ENCODE measurements at regions not wholly inside any gene's neighbourhood (a gene's known extent, or its start where the extent isn't known, plus 50 kb on each side); places are given as distances from the start of the nearest gene placed in this dataset.

DNA sequence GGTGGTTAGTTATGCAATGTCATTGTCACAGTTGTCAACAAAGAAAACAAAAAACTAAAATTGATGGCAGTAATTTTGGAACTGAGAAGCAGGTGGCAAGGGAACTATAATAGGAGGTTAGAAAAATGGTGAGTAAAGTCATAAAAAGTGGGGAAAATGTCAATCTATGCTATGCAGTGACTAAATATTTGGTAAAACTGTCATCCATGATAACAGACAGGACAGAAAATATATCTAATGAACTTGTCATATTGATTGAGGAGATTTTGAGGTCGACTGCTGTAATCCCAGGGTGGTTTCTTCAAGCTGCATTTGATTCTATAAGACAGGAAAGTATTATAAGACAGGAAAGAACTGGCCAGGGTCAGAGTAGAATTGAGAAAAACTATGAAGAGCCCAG is 998.4 kb downstream of the IGSF11 start:
- TF ChIP-seq CTCF (IDR thresholded peaks at IDR 0.05; ENCODE audit: extremely low read depth, missing control alignments), result no peak
- DNase-seq (ENCODE audit: low spot score), result no peak

DNA sequence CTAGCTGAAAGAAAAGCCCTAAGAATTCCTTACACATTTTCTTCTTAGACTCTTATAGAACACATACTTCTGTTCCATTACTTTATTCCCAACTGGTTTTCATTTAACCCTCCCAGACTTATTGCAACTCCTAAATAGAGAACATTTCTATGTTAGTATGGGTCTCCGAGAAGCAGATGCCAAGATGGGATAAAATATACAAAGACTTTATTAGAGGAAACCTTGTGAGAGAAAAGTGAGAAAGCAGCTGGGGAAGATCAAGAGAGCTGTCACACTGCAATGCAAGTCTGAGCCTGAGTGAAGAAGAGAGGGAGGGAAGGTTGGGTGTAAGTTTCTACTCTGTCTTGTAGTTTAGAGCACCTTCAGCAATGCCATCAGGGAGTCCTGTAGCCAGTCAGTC is 979.3 kb downstream of the IGSF11 start:
- TF ChIP-seq CTCF (IDR thresholded peaks at IDR 0.05; ENCODE audit: extremely low read depth, missing control alignments), result no peak
- DNase-seq (ENCODE audit: low spot score), result no peak

- DNase-seq (ENCODE audit: low spot score), result no peak
- TF ChIP-seq CTCF (IDR thresholded peaks at IDR 0.05; ENCODE audit: extremely low read depth, missing control alignments), result no peak
Observed at GRCh38 chr3:118057086-118057485, 977.6 kb downstream of the IGSF11 start.

- no peak for DNase-seq (ENCODE audit: low spot score)
- TF ChIP-seq CTCF (IDR thresholded peaks at IDR 0.05; ENCODE audit: extremely low read depth, missing control alignments), result no peak
Observed at GRCh38 chr3:118059096-118059495, 975.5 kb downstream of the IGSF11 start.

DNA sequence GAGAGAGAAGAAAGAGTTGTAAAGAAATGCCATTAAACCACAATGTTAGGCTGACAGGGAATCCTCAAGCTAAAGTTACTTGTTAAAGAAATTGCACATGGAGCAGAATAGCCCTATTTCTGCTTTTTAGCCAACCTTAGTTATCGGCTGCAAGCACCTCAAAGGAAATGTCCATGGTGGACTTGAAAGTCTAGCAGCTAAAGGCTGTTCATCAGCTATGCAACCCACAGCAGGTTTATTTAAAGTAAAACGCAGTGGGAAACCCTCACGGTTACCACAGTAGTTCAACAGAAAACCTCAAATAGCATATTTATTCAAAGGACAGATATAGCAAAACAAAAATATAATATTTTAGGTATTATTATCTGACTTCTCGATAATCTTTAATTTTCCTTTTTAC is 967.2 kb downstream of the IGSF11 start:
- no peak for DNase-seq (ENCODE audit: low spot score)
- no peak for TF ChIP-seq CTCF (IDR thresholded peaks at IDR 0.05; ENCODE audit: extremely low read depth, missing control alignments)

DNA sequence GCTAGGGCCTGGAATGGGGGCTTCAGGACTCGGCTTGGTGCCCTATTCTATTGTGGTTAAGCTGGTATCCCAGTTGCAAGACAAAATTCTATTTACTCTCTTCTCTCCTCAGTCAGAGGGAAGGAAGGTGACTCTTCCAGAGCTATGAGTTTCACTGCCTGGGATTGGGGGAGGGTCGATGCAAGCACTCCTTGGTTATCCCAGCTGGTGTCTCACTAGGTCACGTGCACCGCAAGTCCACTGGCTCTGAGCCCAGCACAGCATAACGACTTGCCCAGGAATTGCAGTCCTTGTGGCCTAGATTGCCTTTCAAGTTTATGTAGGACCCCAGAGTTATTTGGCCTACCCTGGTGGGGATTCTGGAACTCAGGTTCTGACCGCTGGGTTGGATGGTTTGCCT is 958.8 kb downstream of the IGSF11 start:
- TF ChIP-seq CTCF (IDR thresholded peaks at IDR 0.05; ENCODE audit: extremely low read depth, missing control alignments), result no peak

GRCh38 chr3:118077332-118077731 is 957.3 kb downstream of the IGSF11 start:
- no peak for TF ChIP-seq CTCF (IDR thresholded peaks at IDR 0.05; ENCODE audit: extremely low read depth, missing control alignments)
- no peak for DNase-seq (ENCODE audit: low spot score)

More for the DNA sequence above, 958.8 kb downstream of the IGSF11 start:
- DNase-seq (ENCODE audit: low spot score), result no peak

Measured in GM20000 (cell line).